Neural progenitor cell (in vitro differentiated cells): ENCODE measurements at regions not wholly inside any gene's neighbourhood (a gene's known extent, or its start where the extent isn't known, plus 50 kb on each side); places are given as distances from the start of the nearest gene placed in this dataset.

ENCODE experiments used
- DNase-seq: peaks from one replicate; pipeline ENCODE4 v3.0.0-alpha.2; 2016; ENCODE audit warnings: low spot score
- H2AFZ ChIP-seq: fragments of 200-600 bp; sonication (generic); replicated peaks from 2 replicates; pipeline ENCODE4 v1.6.1; 2016; ENCODE audit warnings: antibody characterized with exemption
- H3F3A ChIP-seq: fragments of 200-600 bp; sonication (generic); 2 replicates; pipeline ENCODE4 v1.6.1; 2016; ENCODE audit warnings: antibody characterized with exemption, low read depth
- H3K27ac ChIP-seq: fragments of 200-600 bp; sonication (generic); 2 replicates; pipeline ENCODE4 v1.5.1; 2016; ENCODE audit warnings: mild to moderate bottlenecking
- H3K27me3 ChIP-seq: fragments of 200-600 bp; sonication (generic); 2 replicates; pipeline ENCODE4 v1.6.1; 2016; ENCODE audit warnings: mild to moderate bottlenecking, moderate library complexity
- H3K36me3 ChIP-seq: fragments of 200-600 bp; sonication (generic); 2 replicates; pipeline ENCODE4 v1.5.1; 2016
- H3K4me1 ChIP-seq: fragments of 200-600 bp; sonication (generic); 2 replicates; pipeline ENCODE4 v1.6.1; 2016; ENCODE audit warnings: mixed run types
- H3K4me2 ChIP-seq: fragments of 200-600 bp; sonication (generic); 2 replicates; pipeline ENCODE4 v1.6.1; 2016
- H3K4me3 ChIP-seq: fragments of 200-600 bp; sonication (generic); 2 replicates; pipeline ENCODE4 v1.5.1; 2016
- H3K79me2 ChIP-seq: fragments of 200-600 bp; sonication (generic); 2 replicates; pipeline ENCODE4 v1.6.1; 2016; ENCODE audit warnings: low read depth
- H3K9ac ChIP-seq: fragments of 200-600 bp; sonication (generic); 2 replicates; pipeline ENCODE4 v1.6.1; 2016
- H3K9me3 ChIP-seq: fragments of 200-600 bp; sonication (generic); 2 replicates; pipeline ENCODE4 v1.5.1; 2016; ENCODE audit warnings: low read depth
- H4K20me1 ChIP-seq: fragments of 200-600 bp; sonication (generic); 2 replicates; pipeline ENCODE4 v1.6.1; 2016; ENCODE audit warnings: low read depth
- H3K27ac Mint-ChIP-seq: 3 replicates; pipeline ENCODE4 v1.8.0; 2021; ENCODE audit warnings: mixed read lengths
- H3K27me3 Mint-ChIP-seq: 2 replicates; pipeline ENCODE4 v1.8.0; 2022; ENCODE audit warnings: low read depth, mild to moderate bottlenecking, inconsistent platforms, moderate library complexity, mixed read lengths; ENCODE audit not compliant: insufficient read depth
- H3K36me3 Mint-ChIP-seq: 3 replicates; pipeline ENCODE4 v1.8.0; 2021; ENCODE audit warnings: mixed read lengths
- H3K4me1 Mint-ChIP-seq: 3 replicates; pipeline ENCODE4 v1.8.0; 2021; ENCODE audit warnings: mixed read lengths
- H3K4me3 Mint-ChIP-seq: 3 replicates; pipeline ENCODE4 v1.8.0; 2021; ENCODE audit warnings: mild to moderate bottlenecking, moderate library complexity, mixed read lengths
- H3K9me3 Mint-ChIP-seq: 3 replicates; pipeline ENCODE4 v1.8.0; 2020; ENCODE audit warnings: mixed read lengths
- EZH2 ChIP-seq: fragments of 200-600 bp; sonication (generic); IDR thresholded peaks from 2 replicates; pipeline ENCODE4 v1.6.1; 2017; ENCODE audit warnings: antibody characterized with exemption, mild to moderate bottlenecking, moderate library complexity
- EZH2phosphoT487 ChIP-seq: fragments of 200-600 bp; sonication (generic); IDR thresholded peaks from 2 replicates; pipeline ENCODE4 v1.6.1; 2017; ENCODE audit warnings: antibody characterized with exemption
- TF ChIP-seq, protein P1 (sequence below): fragments of 200-600 bp; sonication (generic); IDR thresholded peaks from 2 replicates; pipeline ENCODE4 v1.5.1; 2017; ENCODE audit warnings: antibody characterized with exemption, mild to moderate bottlenecking

DNA sequence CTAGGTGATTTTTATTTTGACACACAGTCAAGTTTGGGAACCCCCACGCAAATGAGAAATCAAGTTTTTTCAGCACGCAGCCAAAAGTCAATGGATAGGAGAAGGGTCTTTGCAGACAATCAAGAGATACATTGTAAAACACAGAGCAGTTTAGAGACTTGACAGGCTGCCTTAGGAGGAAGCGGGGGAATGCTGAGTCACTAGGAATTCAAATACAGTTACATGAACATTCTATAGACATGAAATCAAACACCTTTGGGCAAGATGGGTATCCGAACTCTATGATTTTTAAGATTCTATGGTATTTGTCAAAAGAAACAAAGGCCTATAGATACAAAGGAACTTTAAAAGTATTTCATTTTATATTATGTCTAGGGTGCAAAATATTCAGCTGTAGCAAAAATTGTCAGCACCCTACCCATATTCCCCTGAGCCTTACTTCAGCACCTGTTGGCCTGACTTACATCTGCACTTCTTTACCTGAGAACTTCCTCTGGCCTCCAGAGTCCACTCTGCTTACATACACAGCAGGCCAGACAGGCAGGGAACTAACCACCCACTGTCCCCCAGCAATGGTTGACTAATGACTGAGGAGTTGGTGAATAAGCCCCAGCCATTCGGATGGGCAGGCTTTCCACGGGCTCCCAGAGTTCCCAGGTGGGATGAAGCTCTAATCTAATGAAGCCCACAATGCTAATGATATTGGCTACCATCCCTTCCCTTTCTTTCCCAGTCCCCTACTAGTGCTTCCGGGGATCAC, 289.3 kb upstream of the RORA start:
- H2AFZ ChIP-seq: peak overlapping the region; percentile 33
- no peak overlapping the region for H3K4me3 ChIP-seq
- H4K20me1 ChIP-seq: no peaks in the 10 kb centered on the region
- no peaks in the 10 kb centered on the region for H3K36me3 Mint-ChIP-seq
- TF ChIP-seq EZH2phosphoT487 (no peak), EZH2 (no peak)
- TF ChIP-seq, protein P1, sequence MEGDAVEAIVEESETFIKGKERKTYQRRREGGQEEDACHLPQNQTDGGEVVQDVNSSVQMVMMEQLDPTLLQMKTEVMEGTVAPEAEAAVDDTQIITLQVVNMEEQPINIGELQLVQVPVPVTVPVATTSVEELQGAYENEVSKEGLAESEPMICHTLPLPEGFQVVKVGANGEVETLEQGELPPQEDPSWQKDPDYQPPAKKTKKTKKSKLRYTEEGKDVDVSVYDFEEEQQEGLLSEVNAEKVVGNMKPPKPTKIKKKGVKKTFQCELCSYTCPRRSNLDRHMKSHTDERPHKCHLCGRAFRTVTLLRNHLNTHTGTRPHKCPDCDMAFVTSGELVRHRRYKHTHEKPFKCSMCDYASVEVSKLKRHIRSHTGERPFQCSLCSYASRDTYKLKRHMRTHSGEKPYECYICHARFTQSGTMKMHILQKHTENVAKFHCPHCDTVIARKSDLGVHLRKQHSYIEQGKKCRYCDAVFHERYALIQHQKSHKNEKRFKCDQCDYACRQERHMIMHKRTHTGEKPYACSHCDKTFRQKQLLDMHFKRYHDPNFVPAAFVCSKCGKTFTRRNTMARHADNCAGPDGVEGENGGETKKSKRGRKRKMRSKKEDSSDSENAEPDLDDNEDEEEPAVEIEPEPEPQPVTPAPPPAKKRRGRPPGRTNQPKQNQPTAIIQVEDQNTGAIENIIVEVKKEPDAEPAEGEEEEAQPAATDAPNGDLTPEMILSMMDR: no peak
- no peaks in the 10 kb centered on the region for H3K9me3 Mint-ChIP-seq
- H3K4me1 Mint-ChIP-seq: peaks cover 3% of the 10 kb centered on the region
- peak; percentile 12 for DNase-seq
- no peak overlapping the region for H3K27ac Mint-ChIP-seq
- no peak overlapping the region for H3K4me3 Mint-ChIP-seq
- H3F3A ChIP-seq: no peaks in the 10 kb centered on the region
- H3K9me3 ChIP-seq: no peaks in the 10 kb centered on the region
- H3K27me3 Mint-ChIP-seq: peaks cover 2% of the 10 kb centered on the region
- H3K9ac ChIP-seq: no peak overlapping the region
- no peak overlapping the region for H3K27ac ChIP-seq
- H3K4me2 ChIP-seq: peak overlapping the region; percentile 15
- H3K27me3 ChIP-seq: no peaks in the 10 kb centered on the region
- H3K79me2 ChIP-seq: no peaks in the 10 kb centered on the region
- no peaks in the 10 kb centered on the region for H3K36me3 ChIP-seq
- peaks cover 11% of the 10 kb centered on the region for H3K4me1 ChIP-seq

DNA sequence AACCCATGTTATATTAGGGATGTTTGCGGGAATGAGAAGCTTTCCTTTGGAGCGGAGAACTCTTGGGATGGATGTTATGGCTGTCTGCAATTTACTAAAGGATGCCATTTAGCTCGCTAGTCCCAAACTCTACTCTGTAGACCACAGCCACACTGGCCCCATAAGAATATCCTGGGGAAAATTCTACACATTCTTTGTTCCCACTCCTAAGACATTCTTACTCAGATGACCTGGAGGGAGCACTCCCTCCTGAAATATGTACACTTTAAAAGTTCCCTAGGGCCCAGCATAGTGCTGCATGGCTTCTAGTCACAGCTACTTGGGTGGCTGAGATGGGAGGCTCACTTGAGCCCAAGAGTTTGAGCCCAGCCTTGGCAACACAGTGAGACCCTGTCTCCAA, 288.7 kb upstream of the RORA start:
- no peaks in the 10 kb centered on the region for H3F3A ChIP-seq
- H3K9me3 ChIP-seq: no peaks in the 10 kb centered on the region
- no peak overlapping the region for H3K4me3 ChIP-seq
- H3K4me2 ChIP-seq: no peak overlapping the region
- no peak overlapping the region for H3K9ac ChIP-seq
- H3K36me3 ChIP-seq: no peaks in the 10 kb centered on the region
- H3K9me3 Mint-ChIP-seq: no peaks in the 10 kb centered on the region
- H2AFZ ChIP-seq: no peak overlapping the region
- H3K36me3 Mint-ChIP-seq: no peaks in the 10 kb centered on the region
- DNase-seq: no peak
- H3K79me2 ChIP-seq: no peaks in the 10 kb centered on the region
- H3K4me1 Mint-ChIP-seq: peaks cover 3% of the 10 kb centered on the region
- H3K27ac ChIP-seq: no peak overlapping the region
- no peak overlapping the region for H3K27ac Mint-ChIP-seq
- H3K4me3 Mint-ChIP-seq: no peak overlapping the region
- TF ChIP-seq EZH2: no peak
- TF ChIP-seq, protein P1: no peak
- no peak for TF ChIP-seq EZH2phosphoT487
- H3K27me3 Mint-ChIP-seq: peaks cover 2% of the 10 kb centered on the region
- no peaks in the 10 kb centered on the region for H3K27me3 ChIP-seq
- peaks cover 11% of the 10 kb centered on the region for H3K4me1 ChIP-seq
- H4K20me1 ChIP-seq: no peaks in the 10 kb centered on the region

DNA sequence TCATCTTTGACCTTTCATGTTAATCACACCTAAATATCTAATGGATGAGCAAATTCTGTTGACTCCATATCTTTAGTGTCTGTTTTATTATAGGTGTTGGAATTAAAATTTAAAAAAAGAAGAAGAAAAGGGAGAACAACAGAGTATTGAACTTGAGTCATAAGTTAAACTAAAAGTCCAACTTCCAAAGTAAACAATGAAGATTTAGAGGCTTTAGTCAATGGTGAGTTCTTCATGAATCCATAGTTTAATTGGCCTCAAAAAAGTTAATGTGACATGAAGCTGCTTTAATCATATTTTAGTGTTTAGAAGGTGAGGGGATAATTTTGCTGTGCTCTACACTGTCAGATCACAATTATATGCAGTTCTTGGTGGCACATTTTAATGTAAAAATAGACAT, 288.2 kb upstream of the RORA start:
- Mint-ChIP-seq H3K27me3 (peaks cover 2% of the 10 kb centered on the region), H3K36me3 (no peaks in the 10 kb centered on the region), H3K4me3 (no peak overlapping the region), H3K27ac (no peak overlapping the region), H3K4me1 (peaks cover 3% of the 10 kb centered on the region), H3K9me3 (no peaks in the 10 kb centered on the region)
- TF ChIP-seq EZH2 (no peak), EZH2phosphoT487 (no peak)
- TF ChIP-seq, protein P1: no peak
- no peaks in the 10 kb centered on the region for H3K36me3 ChIP-seq
- H3K4me1 ChIP-seq: peaks cover 11% of the 10 kb centered on the region
- no peaks in the 10 kb centered on the region for H3K79me2 ChIP-seq
- no peak overlapping the region for H3K27ac ChIP-seq
- no peaks in the 10 kb centered on the region for H3K9me3 ChIP-seq
- no peak overlapping the region for H3K4me2 ChIP-seq
- no peaks in the 10 kb centered on the region for H3F3A ChIP-seq
- no peak overlapping the region for H2AFZ ChIP-seq
- DNase-seq: no peak
- H3K4me3 ChIP-seq: no peak overlapping the region
- no peaks in the 10 kb centered on the region for H4K20me1 ChIP-seq
- H3K9ac ChIP-seq: no peak overlapping the region
- H3K27me3 ChIP-seq: no peaks in the 10 kb centered on the region
